NT2/D1 (cell line): ENCODE measurements at regions not wholly inside any gene's neighbourhood (a gene's known extent, or its start where the extent isn't known, plus 50 kb on each side); places are given as distances from the start of the nearest gene placed in this dataset.

ENCODE experiments used
- SUZ12 ChIP-seq: IDR thresholded peaks from 2 replicates; pipeline ENCODE4 v1.6.1; 2011; ENCODE audit not compliant: insufficient read length, insufficient read depth; ENCODE audit errors: extremely low read depth
- YY1 ChIP-seq: IDR thresholded peaks from 2 replicates; pipeline ENCODE4 v1.6.1; 2011; ENCODE audit not compliant: insufficient read length, insufficient read depth
- ZNF274 ChIP-seq: IDR thresholded peaks from 2 replicates; pipeline ENCODE4 v1.6.1; 2011; ENCODE audit warnings: mild to moderate bottlenecking, low read depth, low read length

- TF ChIP-seq SUZ12 (no peak), YY1 (no peak), ZNF274 (no peak)
Measured at GRCh38 chr18:7366597-7366996, 135.7 kb downstream of the LRRC30 start.
